Effector memory CD8-positive, alpha-beta T cell (primary cell): ENCODE measurements at regions not wholly inside any gene's neighbourhood (a gene's known extent, or its start where the extent isn't known, plus 50 kb on each side); places are given as distances from the start of the nearest gene placed in this dataset.
"Not testable (repeated sequence)": the region's sequence is repeated elsewhere in the genome, so short reads cannot be mapped to it uniquely, and the experiment has no call there.

Source experiments
- ATAC-seq: fragments of 150-1000 bp; cut with Tn5 transposase; replicated peaks from 2 replicates; pipeline ENCODE4 v1.10.0; 2021; ENCODE audit warnings: mild to moderate bottlenecking, moderate library complexity
- DNase-seq, 3 experiments: peaks; one replicate each; pipeline ENCODE4 v3.0.0; 2021
- H3K27ac Mint-ChIP-seq, 2 donors: one replicate each; pipeline ENCODE4 v1.8.0; 2022; ENCODE audit warnings: mild to moderate bottlenecking in 2 of 2, mixed read lengths in 2 of 2, moderate library complexity in 2 of 2
- H3K27me3 Mint-ChIP-seq, 2 donors: one replicate each; pipeline ENCODE4 v1.8.0; 2022; ENCODE audit warnings: mixed read lengths in 2 of 2
- H3K36me3 Mint-ChIP-seq: one replicate; pipeline ENCODE4 v1.8.0; 2022; ENCODE audit warnings: mild to moderate bottlenecking, moderate library complexity, mixed read lengths; ENCODE audit not compliant: insufficient read depth
- H3K4me1 Mint-ChIP-seq, 2 donors: one replicate each; pipeline ENCODE4 v1.8.0; 2022; ENCODE audit warnings: low read depth in 2 of 2, mixed read lengths in 2 of 2
- H3K4me3 Mint-ChIP-seq, 2 donors: one replicate each; pipeline ENCODE4 v1.8.0; 2022; ENCODE audit warnings: mild to moderate bottlenecking in 2 of 2, mixed read lengths in 2 of 2, moderate library complexity in 2 of 2
- H3K9me3 Mint-ChIP-seq, 2 donors: one replicate each; pipeline ENCODE4 v1.8.0; 2022; ENCODE audit warnings: mixed read lengths in 2 of 2

- DNase-seq (no peak), ATAC-seq (peak; percentile 73)
- H3K4me3 Mint-ChIP-seq = peak overlapping the region in 1 of 2 donors; percentile 4
- H3K36me3 Mint-ChIP-seq = peaks cover 4% of the 10 kb centered on the region
- peaks cover 0 to 14% of the 10 kb centered on the region in 2 donors for H3K9me3 Mint-ChIP-seq
- no peaks in the 10 kb centered on the region for H3K4me1 Mint-ChIP-seq
- H3K27ac Mint-ChIP-seq = no peak overlapping the region
- H3K27me3 Mint-ChIP-seq = no peaks in the 10 kb centered on the region
These were observed 1004.9 kb downstream of the KCNMA1 start for GRCh38 chr10:76632767-76633051.

- peaks cover 4% of the 10 kb centered on the region for H3K36me3 Mint-ChIP-seq
- peaks cover 0 to 12% of the 10 kb centered on the region in 2 donors for H3K9me3 Mint-ChIP-seq
- no peak for DNase-seq
- H3K4me3 Mint-ChIP-seq = peak overlapping the region in 1 of 2 donors; percentile 4
- no peak overlapping the region for H3K27ac Mint-ChIP-seq
- H3K4me1 Mint-ChIP-seq = no peaks in the 10 kb centered on the region
- ATAC-seq = peak; percentile 85
- H3K27me3 Mint-ChIP-seq = no peaks in the 10 kb centered on the region
These were observed 1005.5 kb downstream of the KCNMA1 start for GRCh38 chr10:76631884-76632766.

GRCh38 chr10:76631036-76631670 lies 1006.5 kb downstream of the KCNMA1 start:
- peaks cover 0 to 12% of the 10 kb centered on the region in 2 donors for H3K9me3 Mint-ChIP-seq
- ATAC-seq (no peak), DNase-seq (no peak)
- no peaks in the 10 kb centered on the region for H3K4me1 Mint-ChIP-seq
- H3K27ac Mint-ChIP-seq = no peak overlapping the region
- no peaks in the 10 kb centered on the region for H3K27me3 Mint-ChIP-seq
- peaks cover 4% of the 10 kb centered on the region for H3K36me3 Mint-ChIP-seq
- no peak overlapping the region for H3K4me3 Mint-ChIP-seq

GRCh38 chr10:76628801-76629200 lies 1008.8 kb downstream of the KCNMA1 start:
- H3K27me3 Mint-ChIP-seq = no peaks in the 10 kb centered on the region
- H3K4me1 Mint-ChIP-seq = no peaks in the 10 kb centered on the region
- H3K4me3 Mint-ChIP-seq = no peak overlapping the region
- ATAC-seq (no peak), DNase-seq (no peak)
- H3K9me3 Mint-ChIP-seq = peaks cover 7 to 11% of the 10 kb centered on the region in 2 donors
- peaks cover 4% of the 10 kb centered on the region for H3K36me3 Mint-ChIP-seq
- no peak overlapping the region for H3K27ac Mint-ChIP-seq

- DNase-seq (no peak), ATAC-seq (no peak)
- H3K4me3 Mint-ChIP-seq = no peak overlapping the region
- H3K27me3 Mint-ChIP-seq = no peaks in the 10 kb centered on the region
- no peak overlapping the region for H3K27ac Mint-ChIP-seq
- H3K4me1 Mint-ChIP-seq = no peaks in the 10 kb centered on the region
- peaks cover 7 to 10% of the 10 kb centered on the region in 2 donors for H3K9me3 Mint-ChIP-seq
- H3K36me3 Mint-ChIP-seq = peaks cover 4% of the 10 kb centered on the region
These were observed 1011.2 kb downstream of the KCNMA1 start for GRCh38 chr10:76626386-76626785.

- Mint-ChIP-seq H3K4me3 (no peak overlapping the region), H3K36me3 (peaks cover 4% of the 10 kb centered on the region), H3K27ac (no peak overlapping the region), H3K4me1 (no peaks in the 10 kb centered on the region), H3K27me3 (no peaks in the 10 kb centered on the region), H3K9me3 (peaks cover 14 to 15% of the 10 kb centered on the region in 2 donors)
- no peak for ATAC-seq
- DNase-seq = no peak
These were observed 1013.1 kb downstream of the KCNMA1 start for GRCh38 chr10:76624470-76624869.

GRCh38 chr10:76621886-76622620 lies 1015.6 kb downstream of the KCNMA1 start:
- Mint-ChIP-seq H3K36me3 (no peaks in the 10 kb centered on the region), H3K4me3 (no peak overlapping the region), H3K9me3 (peaks cover 12 to 15% of the 10 kb centered on the region in 2 donors), H3K4me1 (no peaks in the 10 kb centered on the region), H3K27me3 (no peaks in the 10 kb centered on the region), H3K27ac (no peak overlapping the region)
- DNase-seq (no peak), ATAC-seq (no peak)

GRCh38 chr10:76618641-76619040 lies 1019.0 kb downstream of the KCNMA1 start:
- H3K4me3 Mint-ChIP-seq = no peak overlapping the region
- ATAC-seq (no peak), DNase-seq (no peak)
- no peaks in the 10 kb centered on the region for H3K4me1 Mint-ChIP-seq
- H3K27me3 Mint-ChIP-seq = no peaks in the 10 kb centered on the region
- peaks cover 8 to 9% of the 10 kb centered on the region in 2 donors for H3K9me3 Mint-ChIP-seq
- no peaks in the 10 kb centered on the region for H3K36me3 Mint-ChIP-seq
- no peak overlapping the region for H3K27ac Mint-ChIP-seq

GRCh38 chr10:76618171-76618570 lies 1019.4 kb downstream of the KCNMA1 start:
- DNase-seq = no peak
- H3K27ac Mint-ChIP-seq = no peak overlapping the region
- ATAC-seq = no peak
- H3K9me3 Mint-ChIP-seq = peaks cover 8 to 9% of the 10 kb centered on the region in 2 donors
- no peak overlapping the region for H3K4me3 Mint-ChIP-seq
- H3K4me1 Mint-ChIP-seq = no peaks in the 10 kb centered on the region
- no peaks in the 10 kb centered on the region for H3K36me3 Mint-ChIP-seq
- no peaks in the 10 kb centered on the region for H3K27me3 Mint-ChIP-seq

- not testable (repeated sequence) for H3K27ac Mint-ChIP-seq, H3K36me3 Mint-ChIP-seq, H3K4me1 Mint-ChIP-seq, ATAC-seq, DNase-seq, H3K4me3 Mint-ChIP-seq, H3K9me3 Mint-ChIP-seq, H3K27me3 Mint-ChIP-seq
These were observed 1020.9 kb downstream of the KCNMA1 start for GRCh38 chr10:76616666-76617065.

- ATAC-seq (no peak), DNase-seq (no peak)
- Mint-ChIP-seq H3K4me1 (no peaks in the 10 kb centered on the region), H3K4me3 (no peak overlapping the region), H3K27me3 (no peaks in the 10 kb centered on the region), H3K27ac (no peak overlapping the region), H3K9me3 (peaks cover 0 to 1% of the 10 kb centered on the region in 2 donors), H3K36me3 (no peaks in the 10 kb centered on the region)
These were observed 1022.6 kb downstream of the KCNMA1 start for GRCh38 chr10:76615049-76615448.
